LNCAP (cell line): ENCODE measurements at regions not wholly inside any gene's neighbourhood (a gene's known extent, or its start where the extent isn't known, plus 50 kb on each side); places are given as distances from the start of the nearest gene placed in this dataset.

Experiments used
- CTCF ChIP-seq: fragments of 450-650 bp; IDR thresholded peaks from 2 replicates; pipeline ENCODE4 v1.5.1; 2017; ENCODE audit warnings: mild to moderate bottlenecking

GRCh38 chr9:129446828-129447550, 173.9 kb downstream of the C9orf50 start:
- TF ChIP-seq CTCF = no peak

- TF ChIP-seq CTCF = no peak
These were observed 175.1 kb downstream of the C9orf50 start for GRCh38 chr9:129445794-129446306.

GRCh38 chr9:129442803-129443511, 177.9 kb downstream of the C9orf50 start:
- TF ChIP-seq CTCF = no peak

GRCh38 chr9:129441852-129442251, 179.0 kb downstream of the C9orf50 start:
- no peak for TF ChIP-seq CTCF

GRCh38 chr9:129440435-129441186, 180.3 kb downstream of the C9orf50 start:
- no peak for TF ChIP-seq CTCF

GRCh38 chr9:129439242-129439641, 181.7 kb downstream of the C9orf50 start:
- TF ChIP-seq CTCF = no peak

- TF ChIP-seq CTCF = no peak
These were observed 183.1 kb downstream of the C9orf50 start for GRCh38 chr9:129437626-129438323.
